Subcutaneous abdominal adipose tissue (tissue), 5 donors: ENCODE measurements at regions not wholly inside any gene's neighbourhood (a gene's known extent, or its start where the extent isn't known, plus 50 kb on each side); places are given as distances from the start of the nearest gene placed in this dataset.

Experiments
- H3K27ac ChIP-seq: one replicate; pipeline ENCODE4 v1.7.0; 2013; ENCODE audit warnings: low read depth, mild to moderate bottlenecking, inconsistent platforms, low read length, moderate library complexity
- H3K27me3 ChIP-seq, 5 donors: one replicate each; pipeline ENCODE4 v1.7.0; 2013; ENCODE audit warnings: low read length in 5 of 5, inconsistent platforms in 1 of 5; ENCODE audit not compliant: control insufficient read depth in 5 of 5, insufficient read depth in 4 of 5
- H3K36me3 ChIP-seq, 5 donors: one replicate each; pipeline ENCODE4 v1.7.0; 2013; ENCODE audit warnings: low read length in 5 of 5; ENCODE audit not compliant: control insufficient read depth in 5 of 5, insufficient read depth in 5 of 5
- H3K4me1 ChIP-seq, 5 donors: one replicate each; pipeline ENCODE4 v1.7.0; 2013; ENCODE audit warnings: low read length in 5 of 5, mild to moderate bottlenecking in 3 of 5, moderate library complexity in 1 of 5; ENCODE audit not compliant: control insufficient read depth in 5 of 5, insufficient read depth in 5 of 5
- H3K4me3 ChIP-seq, 5 donors: one replicate each; pipeline ENCODE4 v1.7.0; 2013; ENCODE audit warnings: low read length in 5 of 5, low read depth in 1 of 5
- H3K9ac ChIP-seq, 5 donors: one replicate each; pipeline ENCODE4 v1.7.0; 2013; ENCODE audit warnings: low read length in 5 of 5, mild to moderate bottlenecking in 4 of 5, moderate library complexity in 3 of 5
- H3K9me3 ChIP-seq, 5 donors: one replicate each; pipeline ENCODE4 v1.7.0; 2013; ENCODE audit warnings: low read length in 5 of 5; ENCODE audit not compliant: control insufficient read depth in 5 of 5
- donor health status: healthy.
- donor health status: healthy.
- donor health status: healthy.
- donor health status: healthy.
- donor health status: healthy.

DNA sequence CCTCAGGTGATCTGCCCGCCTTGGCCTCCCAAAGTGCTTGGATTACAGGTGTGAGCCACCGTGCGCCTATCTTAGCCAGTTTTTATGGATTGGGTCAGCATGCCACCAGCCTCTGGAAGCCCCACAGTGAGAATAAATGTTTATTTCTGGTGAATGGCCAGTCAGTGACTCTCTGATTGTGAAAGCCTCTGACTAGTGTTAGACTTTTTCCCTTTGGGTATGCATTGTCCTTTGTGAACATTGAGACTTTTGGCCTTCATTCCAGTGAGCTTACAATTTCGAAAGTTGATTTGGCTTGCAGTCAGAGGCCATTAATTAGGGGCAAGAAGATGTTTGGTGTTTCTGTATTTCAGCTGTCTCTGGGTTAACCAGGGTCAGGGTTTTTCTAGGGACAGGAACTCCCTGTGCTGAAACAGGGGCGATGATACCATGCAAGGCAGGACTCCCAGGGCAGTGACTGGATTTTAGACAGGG is 274.5 kb upstream of the C2CD4B start:
- no peaks in the 10 kb centered on the region for H3K36me3 ChIP-seq
- peaks cover 2 to 42% (median 39%) of the 10 kb centered on the region in 5 donors for H3K4me1 ChIP-seq
- H3K4me3 ChIP-seq = no peak overlapping the region
- peak overlapping the region; percentile 88 for H3K27ac ChIP-seq
- no peaks in the 10 kb centered on the region for H3K27me3 ChIP-seq
- H3K9me3 ChIP-seq = no peaks in the 10 kb centered on the region
- H3K9ac ChIP-seq = peak overlapping the region in 1 of 5 donors; percentile 5

DNA sequence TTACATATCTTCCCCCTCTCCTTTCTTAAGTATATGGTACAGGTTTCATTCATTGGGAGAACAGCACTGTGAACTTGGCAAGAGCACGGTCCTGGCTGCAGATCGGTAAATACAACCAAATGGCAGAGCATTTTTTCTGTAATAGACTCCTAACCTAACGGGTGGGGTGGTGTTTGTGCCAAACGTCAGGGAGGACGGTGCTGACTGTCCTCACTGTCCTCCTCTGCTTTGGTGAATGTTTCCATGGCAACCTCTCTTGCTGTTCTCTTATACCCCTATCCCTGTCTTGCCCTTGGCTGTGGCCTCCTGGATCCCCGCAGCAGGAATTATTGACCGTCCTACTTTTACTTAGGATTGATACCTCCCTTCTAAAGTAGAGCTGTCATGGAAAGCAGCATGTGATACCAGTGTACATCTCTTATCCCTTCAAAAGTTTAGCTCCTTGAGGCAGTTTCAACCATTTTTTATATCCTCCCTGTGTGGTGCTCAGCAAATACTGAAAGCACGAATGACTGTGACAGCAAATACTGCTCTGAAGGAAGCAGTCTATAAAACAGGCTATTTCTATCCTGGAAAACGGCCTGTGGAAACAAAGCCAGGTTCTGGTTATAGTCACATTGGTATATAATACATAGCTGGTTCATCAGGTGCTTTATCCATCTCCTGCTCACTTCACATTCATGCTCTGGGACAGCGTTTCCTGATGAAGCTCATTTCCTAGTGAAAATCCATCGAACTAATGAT is 275.4 kb upstream of the C2CD4B start:
- H3K4me3 ChIP-seq = no peak overlapping the region

GRCh38 chr15:62444104-62445022 is 279.3 kb upstream of the C2CD4B start:
- Histone ChIP-seq H3K4me3 (no peak overlapping the region), H3K27ac (peak overlapping the region; percentile 79), H3K9ac (no peak overlapping the region), H3K4me1 (peaks cover 2 to 42% (median 39%) of the 10 kb centered on the region in 5 donors), H3K27me3 (no peaks in the 10 kb centered on the region), H3K9me3 (no peaks in the 10 kb centered on the region), H3K36me3 (no peaks in the 10 kb centered on the region)

More for the DNA sequence above, 275.4 kb upstream of the C2CD4B start:
- Histone ChIP-seq H3K9ac (peak overlapping the region in 1 of 5 donors; percentile 5), H3K27me3 (no peaks in the 10 kb centered on the region), H3K36me3 (no peaks in the 10 kb centered on the region), H3K4me1 (peaks cover 2 to 49% (median 44%) of the 10 kb centered on the region in 5 donors), H3K27ac (peak overlapping the region; percentile 88), H3K9me3 (no peaks in the 10 kb centered on the region)

- Histone ChIP-seq H3K9ac (no peak overlapping the region), H3K4me3 (no peak overlapping the region), H3K27me3 (no peaks in the 10 kb centered on the region), H3K4me1 (peaks cover 0 to 41% (median 34%) of the 10 kb centered on the region in 5 donors), H3K36me3 (no peaks in the 10 kb centered on the region), H3K9me3 (no peaks in the 10 kb centered on the region), H3K27ac (peak overlapping the region; percentile 79)
These were observed 280.2 kb upstream of the C2CD4B start for GRCh38 chr15:62445244-62445643.

DNA sequence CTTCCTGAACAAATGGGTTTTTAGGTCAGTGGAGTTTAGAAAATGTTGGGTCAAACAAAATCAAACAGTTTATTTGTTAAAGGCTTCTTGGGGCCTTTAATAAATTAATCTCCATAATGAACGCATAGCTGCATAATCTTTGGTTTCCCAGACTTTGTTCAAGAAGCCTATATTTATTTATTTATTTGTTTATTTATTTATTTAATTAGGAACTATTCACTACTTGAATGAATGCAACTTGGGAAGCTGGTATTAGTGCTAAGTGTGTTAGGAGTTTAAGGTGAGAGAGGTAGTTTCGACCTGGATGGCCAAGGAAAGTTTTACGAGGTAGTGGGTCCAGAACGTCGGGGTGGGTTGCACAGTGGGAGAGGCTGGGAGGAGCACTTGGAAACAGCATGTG is 281.9 kb upstream of the C2CD4B start:
- Histone ChIP-seq H3K4me1 (peaks cover 0 to 34% (median 29%) of the 10 kb centered on the region in 5 donors), H3K4me3 (no peak overlapping the region), H3K27ac (no peak overlapping the region), H3K36me3 (no peaks in the 10 kb centered on the region), H3K27me3 (no peaks in the 10 kb centered on the region), H3K9me3 (no peaks in the 10 kb centered on the region), H3K9ac (no peak overlapping the region)

DNA sequence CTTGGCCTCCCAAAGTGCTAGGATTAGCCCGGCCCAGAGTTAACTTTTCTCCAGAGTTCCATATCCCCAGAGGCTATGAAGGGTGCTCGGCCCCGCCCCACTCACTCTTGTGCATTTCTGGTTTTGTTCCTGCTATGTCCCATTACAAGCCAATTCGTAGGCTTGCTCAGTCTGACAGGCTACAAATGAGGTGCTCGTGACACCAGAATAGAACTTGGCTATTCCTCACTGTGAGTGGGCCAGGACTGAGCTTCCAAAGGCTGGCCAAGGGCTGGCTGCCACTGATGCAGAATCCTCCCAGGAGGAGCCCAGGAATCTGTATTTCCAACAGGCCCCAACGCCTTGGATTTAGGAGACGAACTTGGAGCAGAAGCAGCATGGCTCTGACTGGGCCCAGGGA is 282.7 kb upstream of the C2CD4B start:
- no peak overlapping the region for H3K4me3 ChIP-seq
- no peaks in the 10 kb centered on the region for H3K27me3 ChIP-seq
- no peaks in the 10 kb centered on the region for H3K9me3 ChIP-seq
- peak overlapping the region; percentile 47 for H3K27ac ChIP-seq
- H3K4me1 ChIP-seq = peaks cover 0 to 34% (median 29%) of the 10 kb centered on the region in 5 donors
- H3K9ac ChIP-seq = no peak overlapping the region
- H3K36me3 ChIP-seq = no peaks in the 10 kb centered on the region

DNA sequence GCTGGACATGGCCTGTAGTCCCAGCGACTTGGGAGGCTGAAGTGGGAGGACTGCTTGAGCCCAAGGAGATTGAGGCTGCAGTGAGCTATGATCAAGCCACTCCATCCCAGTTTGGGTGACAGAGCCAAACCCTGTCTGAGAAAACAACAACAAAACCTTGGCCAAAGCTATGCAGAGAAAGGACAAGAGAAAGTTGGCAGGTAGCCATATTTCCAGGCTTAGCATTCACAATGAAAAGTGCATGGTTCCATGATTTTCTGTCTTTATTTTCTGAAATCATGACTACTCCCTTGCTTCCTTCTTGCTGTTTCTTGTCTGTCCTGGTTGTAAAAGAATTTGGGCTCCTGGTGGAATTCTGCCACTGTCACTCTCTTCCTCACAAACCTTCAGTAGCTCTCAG is 284.6 kb upstream of the C2CD4B start:
- Histone ChIP-seq H3K27ac (no peak overlapping the region), H3K4me3 (no peak overlapping the region), H3K9ac (no peak overlapping the region), H3K27me3 (no peaks in the 10 kb centered on the region), H3K36me3 (no peaks in the 10 kb centered on the region), H3K9me3 (no peaks in the 10 kb centered on the region), H3K4me1 (peaks cover 4 to 41% (median 32%) of the 10 kb centered on the region in 5 donors)

- H3K36me3 ChIP-seq = no peaks in the 10 kb centered on the region
- H3K9me3 ChIP-seq = no peaks in the 10 kb centered on the region
- H3K4me3 ChIP-seq = no peak overlapping the region
- no peak overlapping the region for H3K9ac ChIP-seq
- no peaks in the 10 kb centered on the region for H3K27me3 ChIP-seq
- peaks cover 4 to 37% (median 30%) of the 10 kb centered on the region in 5 donors for H3K4me1 ChIP-seq
- H3K27ac ChIP-seq = no peak overlapping the region
These were observed 285.0 kb upstream of the C2CD4B start for GRCh38 chr15:62450061-62450460.

DNA sequence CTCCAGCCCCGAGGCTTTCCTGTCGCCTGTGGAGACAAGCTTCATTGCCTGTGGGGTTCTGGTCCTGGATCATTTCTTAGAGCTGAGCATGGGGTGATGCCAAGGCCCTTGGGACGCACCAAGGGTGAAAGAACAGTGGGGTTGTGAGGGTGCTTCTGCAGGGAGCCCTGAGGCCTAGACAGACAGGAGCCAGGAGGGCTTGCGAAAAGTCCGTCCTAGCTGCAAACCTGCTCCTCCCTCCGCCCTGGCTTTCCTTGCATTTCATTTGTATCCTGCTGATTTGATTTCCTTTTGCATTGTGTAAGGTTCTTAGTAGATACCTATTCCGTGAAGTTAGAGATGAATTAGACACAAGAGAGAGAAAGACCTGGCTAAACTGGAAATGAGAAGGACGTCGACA is 286.9 kb upstream of the C2CD4B start:
- H3K27me3 ChIP-seq = no peaks in the 10 kb centered on the region
- H3K4me1 ChIP-seq = peaks cover 4 to 37% (median 36%) of the 10 kb centered on the region in 5 donors
- H3K4me3 ChIP-seq = no peak overlapping the region
- no peak overlapping the region for H3K9ac ChIP-seq
- peaks cover 0 to 3% (median 0%) of the 10 kb centered on the region in 5 donors for H3K36me3 ChIP-seq
- no peak overlapping the region for H3K27ac ChIP-seq
- H3K9me3 ChIP-seq = no peaks in the 10 kb centered on the region

GRCh38 chr15:62452667-62453066 is 287.6 kb upstream of the C2CD4B start:
- H3K27ac ChIP-seq = no peak overlapping the region
- no peak overlapping the region for H3K9ac ChIP-seq
- H3K4me1 ChIP-seq = peaks cover 4 to 38% (median 34%) of the 10 kb centered on the region in 5 donors
- no peak overlapping the region for H3K4me3 ChIP-seq
- no peaks in the 10 kb centered on the region for H3K9me3 ChIP-seq
- peaks cover 0 to 3% (median 0%) of the 10 kb centered on the region in 5 donors for H3K36me3 ChIP-seq
- H3K27me3 ChIP-seq = no peaks in the 10 kb centered on the region
